Erythroblast (primary cell): ENCODE measurements at regions not wholly inside any gene's neighbourhood (a gene's known extent, or its start where the extent isn't known, plus 50 kb on each side); places are given as distances from the start of the nearest gene placed in this dataset.

Source experiments
- GATA1 ChIP-seq: IDR thresholded peaks from 2 replicates; pipeline ENCODE4 v1.6.1; 2011; ENCODE audit warnings: low read depth, mild to moderate bottlenecking, control low read depth, low read length, moderate library complexity
- POLR2A ChIP-seq: IDR thresholded peaks from 2 replicates; pipeline ENCODE4 v1.6.1; 2011; ENCODE audit warnings: mild to moderate bottlenecking, low read length

DNA sequence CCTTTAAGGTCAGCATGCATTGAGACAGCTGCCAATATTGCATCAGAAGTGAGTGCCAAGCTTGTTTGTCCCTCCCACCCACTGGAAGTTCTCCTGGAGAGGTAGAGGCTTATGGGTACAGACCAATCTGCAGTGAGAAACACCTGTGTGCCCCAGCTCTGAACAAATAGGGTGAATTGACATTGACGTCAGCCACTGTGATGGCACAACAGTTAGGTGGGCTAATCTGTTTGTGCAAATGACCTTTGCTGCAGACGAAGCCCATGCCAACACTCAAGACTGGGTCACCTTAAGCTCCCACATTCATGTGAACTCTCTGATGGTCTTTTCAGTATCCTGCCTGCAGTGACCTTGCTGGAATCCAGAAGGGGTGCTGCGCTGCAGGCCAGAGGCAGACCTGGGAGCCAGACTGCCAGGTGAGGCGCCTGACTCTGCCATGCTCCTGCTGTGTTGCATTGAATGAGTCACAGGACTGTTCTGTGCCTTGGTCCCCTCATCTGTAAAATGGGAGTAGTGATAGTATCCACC is 99.9 kb downstream of the ALDH8A1 start:
- TF ChIP-seq POLR2A (no peak), GATA1 (no peak)
